ENCODE measurements at regions not wholly inside any gene's neighbourhood (a gene's known extent, or its start where the extent isn't known, plus 50 kb on each side); places are given as distances from the start of the nearest gene placed in this dataset.

DNA sequence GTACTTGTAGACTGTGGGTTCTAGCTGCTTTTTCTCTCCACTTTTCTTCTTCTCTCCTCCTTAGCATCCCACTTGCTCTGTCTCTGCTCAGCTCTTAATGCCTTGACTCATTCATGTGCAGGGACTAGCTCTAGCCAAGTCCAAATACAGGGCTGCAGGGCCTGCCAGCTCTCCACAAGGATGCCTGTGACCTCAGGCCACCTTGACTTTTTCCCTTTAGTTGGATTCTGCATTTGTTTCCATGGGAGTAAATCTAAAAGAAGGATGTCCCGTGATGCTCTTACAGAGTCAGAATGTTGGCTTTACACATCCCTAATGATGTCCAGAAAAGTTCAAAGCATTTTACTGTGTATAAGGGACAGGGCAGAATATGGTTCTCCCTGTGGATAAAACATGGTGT is 101.8 kb upstream of the PREP start:
- WGBS, 2 donors, result 55 to 70% methylated on average over 1 of the region's 1 CpG
- no peaks in the 10 kb centered on the region for H3K36me3 ChIP-seq (ENCODE audit: low read depth, missing control alignments)
- TF ChIP-seq POLR2A (IDR thresholded peaks at IDR 0.05), result no peak
- TF ChIP-seq, protein P1, sequence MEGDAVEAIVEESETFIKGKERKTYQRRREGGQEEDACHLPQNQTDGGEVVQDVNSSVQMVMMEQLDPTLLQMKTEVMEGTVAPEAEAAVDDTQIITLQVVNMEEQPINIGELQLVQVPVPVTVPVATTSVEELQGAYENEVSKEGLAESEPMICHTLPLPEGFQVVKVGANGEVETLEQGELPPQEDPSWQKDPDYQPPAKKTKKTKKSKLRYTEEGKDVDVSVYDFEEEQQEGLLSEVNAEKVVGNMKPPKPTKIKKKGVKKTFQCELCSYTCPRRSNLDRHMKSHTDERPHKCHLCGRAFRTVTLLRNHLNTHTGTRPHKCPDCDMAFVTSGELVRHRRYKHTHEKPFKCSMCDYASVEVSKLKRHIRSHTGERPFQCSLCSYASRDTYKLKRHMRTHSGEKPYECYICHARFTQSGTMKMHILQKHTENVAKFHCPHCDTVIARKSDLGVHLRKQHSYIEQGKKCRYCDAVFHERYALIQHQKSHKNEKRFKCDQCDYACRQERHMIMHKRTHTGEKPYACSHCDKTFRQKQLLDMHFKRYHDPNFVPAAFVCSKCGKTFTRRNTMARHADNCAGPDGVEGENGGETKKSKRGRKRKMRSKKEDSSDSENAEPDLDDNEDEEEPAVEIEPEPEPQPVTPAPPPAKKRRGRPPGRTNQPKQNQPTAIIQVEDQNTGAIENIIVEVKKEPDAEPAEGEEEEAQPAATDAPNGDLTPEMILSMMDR (IDR thresholded peaks at IDR 0.05), result no peak
- no peaks in the 10 kb centered on the region for H3K27me3 ChIP-seq
- no peak overlapping the region for H3K27ac ChIP-seq
- intact Hi-C loops (cut with DNase I; ENCODE audit: low total_unique reads), result no loop called here
- no peaks in the 10 kb centered on the region for H3K9me3 ChIP-seq
- H3K4me3 ChIP-seq, result no peak overlapping the region
- no peaks in the 10 kb centered on the region for H3K4me1 ChIP-seq
- peak; percentile 20 for DNase-seq

DNA sequence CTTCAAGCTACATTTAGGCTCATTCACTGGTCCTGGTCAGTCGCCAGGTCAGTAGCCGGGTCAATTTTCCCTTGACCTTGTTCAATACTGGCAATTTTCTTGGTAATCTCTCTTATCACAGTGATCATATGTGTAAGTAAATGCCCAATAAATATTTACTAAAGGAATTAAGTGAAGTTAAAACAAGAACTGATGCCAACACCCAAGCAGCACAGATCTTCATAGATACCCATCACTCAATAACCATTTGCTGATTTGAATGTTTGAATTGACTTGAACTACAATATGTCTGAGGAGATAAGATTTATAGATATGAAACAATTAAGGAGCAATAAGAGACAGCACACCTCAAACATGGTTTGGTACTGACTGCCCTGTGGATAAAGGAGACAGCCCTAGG is 100.8 kb upstream of the PREP start:
- Histone ChIP-seq H3K36me3 (ENCODE audit: low read depth, missing control alignments) (no peaks in the 10 kb centered on the region), H3K27ac (no peak overlapping the region), H3K4me1 (no peaks in the 10 kb centered on the region), H3K9me3 (no peaks in the 10 kb centered on the region), H3K4me3 (no peak overlapping the region), H3K27me3 (no peaks in the 10 kb centered on the region)
- WGBS, 2 donors, result 95 to 96% methylated on average over 2 of the region's 2 CpGs
- intact Hi-C loops (cut with DNase I; ENCODE audit: low total_unique reads), result no loop called here
- no peak for DNase-seq
- TF ChIP-seq, protein P1 (IDR thresholded peaks at IDR 0.05), result no peak
- no peak for TF ChIP-seq POLR2A (IDR thresholded peaks at IDR 0.05)

DNA sequence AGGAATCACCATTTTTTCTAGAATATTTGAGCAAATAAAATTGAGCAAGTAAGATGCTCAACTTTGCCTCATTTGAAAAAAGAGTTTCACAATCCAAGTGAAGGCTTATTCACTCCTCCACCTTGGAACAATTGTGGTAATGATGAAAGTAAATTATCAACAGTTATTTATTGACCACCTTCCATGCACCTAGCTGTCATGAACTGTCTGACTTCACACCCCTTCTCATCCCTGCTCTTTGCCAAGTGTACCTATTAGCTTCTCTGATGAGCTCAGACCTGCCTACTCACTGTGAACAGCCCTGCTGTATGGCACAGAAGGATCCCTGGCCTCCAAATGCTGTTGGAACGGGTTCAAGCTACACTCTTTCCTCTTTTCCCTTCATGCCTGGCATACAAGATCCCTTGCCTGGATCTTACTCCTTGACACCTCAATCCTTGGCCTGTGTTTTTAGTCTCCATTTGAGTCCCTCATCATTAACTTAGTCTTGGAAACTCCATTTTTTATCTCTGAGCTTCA is 99.0 kb upstream of the PREP start:
- TF ChIP-seq POLR2A (IDR thresholded peaks at IDR 0.05), result no peak
- TF ChIP-seq, protein P1 (IDR thresholded peaks at IDR 0.05), result no peak
- DNase-seq, result no peak
- intact Hi-C loops (cut with DNase I; ENCODE audit: low total_unique reads), result no loop called here
- Histone ChIP-seq H3K36me3 (ENCODE audit: low read depth, missing control alignments) (no peaks in the 10 kb centered on the region), H3K9me3 (no peaks in the 10 kb centered on the region), H3K27ac (no peak overlapping the region), H3K4me3 (no peak overlapping the region), H3K4me1 (no peaks in the 10 kb centered on the region), H3K27me3 (no peaks in the 10 kb centered on the region)
- 85 to 94% methylated on average over 1 of the region's 1 CpG for WGBS, 2 donors

DNA sequence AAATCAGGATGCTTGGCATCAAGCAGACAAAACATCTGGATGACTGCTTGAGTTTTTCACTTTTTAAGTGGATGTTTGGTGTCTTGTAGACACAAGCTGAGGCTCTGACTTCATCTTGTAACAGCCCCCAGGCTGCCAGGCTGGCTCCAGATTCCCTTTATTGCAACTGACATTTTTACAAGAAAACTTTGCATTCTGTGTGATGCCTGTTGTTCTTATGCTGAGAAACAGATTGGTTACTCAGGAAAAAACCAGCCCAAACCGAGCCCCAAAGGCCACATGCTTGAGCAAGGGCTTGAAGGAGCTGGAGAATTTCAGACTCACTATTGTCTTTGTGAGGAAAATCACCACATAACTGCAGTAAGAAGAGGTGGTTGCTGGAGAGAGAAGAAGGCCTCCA is 98.4 kb upstream of the PREP start:
- H3K9me3 ChIP-seq, result no peaks in the 10 kb centered on the region
- no peaks in the 10 kb centered on the region for H3K36me3 ChIP-seq (ENCODE audit: low read depth, missing control alignments)
- no peak overlapping the region for H3K4me3 ChIP-seq
- no peaks in the 10 kb centered on the region for H3K27me3 ChIP-seq
- no peaks in the 10 kb centered on the region for H3K4me1 ChIP-seq
- intact Hi-C loops (cut with DNase I; ENCODE audit: low total_unique reads), result no loop called here
- DNase-seq, result no peak
- 87 to 96% methylated on average over 1 of the region's 1 CpG for WGBS, 2 donors
- TF ChIP-seq, protein P1 (IDR thresholded peaks at IDR 0.05), result no peak
- no peak for TF ChIP-seq POLR2A (IDR thresholded peaks at IDR 0.05)
- no peak overlapping the region for H3K27ac ChIP-seq

DNA sequence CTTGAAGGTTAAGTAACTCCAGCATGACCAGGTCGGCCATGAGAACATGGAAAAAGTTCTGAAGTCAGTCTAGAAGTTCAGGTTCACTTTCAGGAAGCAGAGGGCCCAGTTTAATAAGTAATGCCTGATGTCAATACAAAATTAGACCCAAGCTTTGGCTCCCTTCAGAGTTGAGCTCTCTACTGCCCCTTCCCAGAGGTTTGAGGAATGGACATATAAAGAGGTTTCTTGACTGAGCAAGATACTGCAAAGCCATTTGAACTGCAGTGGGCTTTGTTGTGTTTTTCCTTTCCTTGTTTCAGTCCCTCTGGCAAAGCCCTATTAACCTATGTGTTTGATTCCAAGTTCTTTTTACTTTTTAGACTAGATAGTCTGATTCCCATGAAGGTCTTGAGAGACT is 97.8 kb upstream of the PREP start:
- no peaks in the 10 kb centered on the region for H3K4me1 ChIP-seq
- DNase-seq, result no peak
- intact Hi-C loops (cut with DNase I; ENCODE audit: low total_unique reads), result no loop called here
- H3K27ac ChIP-seq, result no peak overlapping the region
- 88 to 94% methylated on average over 1 of the region's 1 CpG for WGBS, 2 donors
- H3K4me3 ChIP-seq, result no peak overlapping the region
- no peaks in the 10 kb centered on the region for H3K27me3 ChIP-seq
- no peak for TF ChIP-seq POLR2A (IDR thresholded peaks at IDR 0.05)
- TF ChIP-seq, protein P1 (IDR thresholded peaks at IDR 0.05), result no peak
- H3K36me3 ChIP-seq (ENCODE audit: low read depth, missing control alignments), result no peaks in the 10 kb centered on the region
- H3K9me3 ChIP-seq, result no peaks in the 10 kb centered on the region

All from testis (tissue), 2 donors.